ENCODE measurements at regions not wholly inside any gene's neighbourhood (a gene's known extent, or its start where the extent isn't known, plus 50 kb on each side); places are given as distances from the start of the nearest gene placed in this dataset.

DNA sequence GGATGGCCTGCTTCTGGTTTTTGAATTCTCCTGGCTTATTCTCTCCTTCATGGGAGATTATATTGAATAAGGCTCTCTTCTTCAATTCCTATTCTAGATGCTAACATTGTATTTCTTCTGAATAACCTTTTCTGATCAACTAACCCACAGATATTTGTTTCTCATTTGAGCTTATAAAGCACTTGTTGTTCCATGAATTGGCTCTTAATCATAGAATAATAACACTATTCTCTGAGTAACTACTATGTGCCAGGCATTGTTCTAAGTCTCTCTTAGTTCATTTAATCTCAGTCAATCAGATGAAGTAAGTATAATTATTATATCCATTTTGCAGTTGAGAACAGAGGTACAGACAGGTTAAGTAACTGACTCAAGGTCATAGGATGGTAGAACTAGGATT is 136.3 kb upstream of the MLIP start:
- intact Hi-C loops (cut with micrococcal nuclease): loop anchor here (5.0 kb wide), 1 partner anchor 183 kb away; no protein-coding TSS in a partner anchor
- Mint-ChIP-seq H3K36me3 (no peaks in the 10 kb centered on the region), H3K4me3 (no peak overlapping the region), H3K4me1 (ENCODE audit: low read depth) (no peaks in the 10 kb centered on the region), H3K9me3 (no peaks in the 10 kb centered on the region), H3K27me3 (peaks cover 9% of the 10 kb centered on the region), H3K27ac (no peak overlapping the region)
- POLR2A ChIA-PET: no interaction called here
- CTCF ChIA-PET: no interaction called here
- DNase-seq: no peak

GRCh38 chr6:53975941-53976615 is 135.2 kb upstream of the MLIP start:
- intact Hi-C loops (cut with micrococcal nuclease): loop anchor here (5.0 kb wide), 1 partner anchor 184 kb away; no protein-coding TSS in a partner anchor
- Mint-ChIP-seq H3K4me1 (ENCODE audit: low read depth) (no peaks in the 10 kb centered on the region), H3K36me3 (no peaks in the 10 kb centered on the region), H3K27me3 (peaks cover 9% of the 10 kb centered on the region), H3K4me3 (no peak overlapping the region), H3K9me3 (no peaks in the 10 kb centered on the region), H3K27ac (no peak overlapping the region)
- ChIA-PET CTCF (interaction anchor here (0.9 kb wide), 1 partner anchor 21 kb away, joined by 3 read pairs; no protein-coding TSS in a partner anchor), POLR2A (no interaction called here)
- DNase-seq: no peak

GRCh38 chr6:53977551-53977950 is 133.7 kb upstream of the MLIP start:
- H3K36me3 Mint-ChIP-seq: no peaks in the 10 kb centered on the region
- H3K4me1 Mint-ChIP-seq (ENCODE audit: low read depth): no peaks in the 10 kb centered on the region
- DNase-seq: no peak
- peaks cover 6% of the 10 kb centered on the region for H3K27me3 Mint-ChIP-seq
- intact Hi-C loops (cut with micrococcal nuclease): loop anchor here (5.0 kb wide), 1 partner anchor 185 kb away; no protein-coding TSS in a partner anchor
- no peak overlapping the region for H3K4me3 Mint-ChIP-seq
- H3K9me3 Mint-ChIP-seq: no peaks in the 10 kb centered on the region
- ChIA-PET POLR2A (no interaction called here), CTCF (no interaction called here)
- H3K27ac Mint-ChIP-seq: no peak overlapping the region

GRCh38 chr6:53979468-53980067 is 131.7 kb upstream of the MLIP start:
- intact Hi-C loops (cut with micrococcal nuclease): loop anchor here (5.0 kb wide), 1 partner anchor 187 kb away; no protein-coding TSS in a partner anchor
- no peaks in the 10 kb centered on the region for H3K9me3 Mint-ChIP-seq
- no peaks in the 10 kb centered on the region for H3K4me1 Mint-ChIP-seq (ENCODE audit: low read depth)
- no peak for DNase-seq
- ChIA-PET CTCF (no interaction called here), POLR2A (no interaction called here)
- no peak overlapping the region for H3K4me3 Mint-ChIP-seq
- no peak overlapping the region for H3K27ac Mint-ChIP-seq
- no peaks in the 10 kb centered on the region for H3K36me3 Mint-ChIP-seq
- peaks cover 3% of the 10 kb centered on the region for H3K27me3 Mint-ChIP-seq

DNA sequence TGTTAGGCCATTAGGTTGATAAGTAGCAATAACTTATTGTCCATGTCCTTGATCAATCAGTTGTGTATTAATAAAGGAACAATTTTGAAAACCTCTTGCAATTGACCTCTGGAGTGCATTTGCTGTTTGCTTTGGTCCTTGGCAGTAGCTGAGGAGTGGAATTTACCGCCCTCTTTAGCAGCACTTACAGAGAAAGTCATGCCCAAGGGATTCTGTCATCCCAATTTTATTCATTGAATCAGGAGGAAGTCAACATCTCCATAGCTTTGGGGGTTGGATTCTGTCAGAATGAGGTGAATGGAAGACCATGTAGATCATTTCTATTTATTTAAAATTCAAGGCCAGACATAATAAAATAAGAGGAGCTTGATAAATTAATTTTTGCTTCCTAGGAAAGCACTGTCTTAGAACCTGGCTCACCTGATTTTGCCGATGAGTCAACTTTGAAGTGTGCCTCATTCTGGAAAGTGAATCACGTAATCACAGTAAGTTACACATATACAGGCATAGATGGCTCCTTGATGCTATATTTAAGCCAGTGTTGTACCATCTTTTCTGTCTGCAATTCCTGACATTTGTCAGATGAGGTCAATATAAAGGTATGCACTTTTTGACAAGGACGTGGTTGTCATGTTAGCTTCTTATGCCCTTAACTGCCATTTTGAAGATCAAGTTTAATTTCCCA is 128.7 kb upstream of the MLIP start:
- Mint-ChIP-seq H3K4me1 (ENCODE audit: low read depth) (no peaks in the 10 kb centered on the region), H3K36me3 (no peaks in the 10 kb centered on the region), H3K27ac (no peak overlapping the region), H3K4me3 (no peak overlapping the region), H3K9me3 (no peaks in the 10 kb centered on the region), H3K27me3 (peaks cover 3% of the 10 kb centered on the region)
- intact Hi-C loops (cut with micrococcal nuclease): no loop called here
- no peak for DNase-seq
- CTCF ChIA-PET: no interaction called here
- POLR2A ChIA-PET: no interaction called here

DNA sequence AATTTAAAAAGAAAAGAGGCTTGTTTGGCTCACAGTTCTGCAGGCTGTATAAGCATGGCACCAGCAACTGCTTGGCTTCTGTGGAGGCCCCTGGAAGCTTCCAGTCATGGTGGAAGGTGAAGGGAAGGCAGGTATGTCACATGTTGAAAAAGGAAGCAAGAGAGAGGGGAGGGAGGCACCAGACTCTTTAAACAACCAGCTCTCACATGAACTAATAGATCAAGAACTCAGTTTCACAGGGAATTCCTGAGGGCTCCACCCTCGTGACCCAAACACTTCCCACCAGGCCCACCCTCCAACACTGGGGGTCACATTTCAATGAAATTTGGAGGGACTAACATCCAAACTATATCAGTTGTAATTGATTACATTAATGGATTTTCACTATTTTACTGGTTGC is 127.9 kb upstream of the MLIP start:
- H3K4me1 Mint-ChIP-seq (ENCODE audit: low read depth): no peaks in the 10 kb centered on the region
- no peak for DNase-seq
- ChIA-PET POLR2A (no interaction called here), CTCF (no interaction called here)
- peaks cover 3% of the 10 kb centered on the region for H3K27me3 Mint-ChIP-seq
- intact Hi-C loops (cut with micrococcal nuclease): no loop called here
- no peak overlapping the region for H3K27ac Mint-ChIP-seq
- no peaks in the 10 kb centered on the region for H3K36me3 Mint-ChIP-seq
- no peaks in the 10 kb centered on the region for H3K9me3 Mint-ChIP-seq
- no peak overlapping the region for H3K4me3 Mint-ChIP-seq

DNA sequence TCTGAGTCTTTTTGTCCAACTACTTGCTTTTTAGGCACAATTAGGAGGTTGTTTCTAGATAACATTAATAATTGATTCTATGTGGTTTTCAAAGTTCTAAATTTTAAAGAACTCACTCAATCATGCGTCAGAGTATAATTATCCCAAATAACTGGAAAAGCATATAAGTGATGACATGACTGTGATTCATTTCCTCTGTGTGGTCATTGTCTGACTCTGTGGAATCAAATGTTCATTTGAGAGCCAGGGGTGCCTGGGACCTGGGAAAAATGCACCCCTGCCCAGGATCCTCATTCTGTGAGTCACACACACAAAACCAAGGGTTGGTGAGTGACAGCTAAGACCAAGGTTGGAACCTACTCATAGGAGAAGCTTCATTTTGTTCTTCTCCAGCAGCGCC is 127.1 kb upstream of the MLIP start:
- Mint-ChIP-seq H3K27ac (no peak overlapping the region), H3K4me1 (ENCODE audit: low read depth) (no peaks in the 10 kb centered on the region), H3K4me3 (no peak overlapping the region), H3K9me3 (no peaks in the 10 kb centered on the region), H3K36me3 (no peaks in the 10 kb centered on the region), H3K27me3 (peaks cover 3% of the 10 kb centered on the region)
- no peak for DNase-seq
- ChIA-PET CTCF (no interaction called here), POLR2A (no interaction called here)
- intact Hi-C loops (cut with micrococcal nuclease): no loop called here

GRCh38 chr6:53984581-53984980 is 126.7 kb upstream of the MLIP start:
- H3K4me3 Mint-ChIP-seq: no peak overlapping the region
- no peaks in the 10 kb centered on the region for H3K36me3 Mint-ChIP-seq
- H3K9me3 Mint-ChIP-seq: no peaks in the 10 kb centered on the region
- ChIA-PET CTCF (no interaction called here), POLR2A (no interaction called here)
- H3K27ac Mint-ChIP-seq: no peak overlapping the region
- intact Hi-C loops (cut with micrococcal nuclease): no loop called here
- no peaks in the 10 kb centered on the region for H3K4me1 Mint-ChIP-seq (ENCODE audit: low read depth)
- H3K27me3 Mint-ChIP-seq: peaks cover 3% of the 10 kb centered on the region
- DNase-seq: no peak

DNA sequence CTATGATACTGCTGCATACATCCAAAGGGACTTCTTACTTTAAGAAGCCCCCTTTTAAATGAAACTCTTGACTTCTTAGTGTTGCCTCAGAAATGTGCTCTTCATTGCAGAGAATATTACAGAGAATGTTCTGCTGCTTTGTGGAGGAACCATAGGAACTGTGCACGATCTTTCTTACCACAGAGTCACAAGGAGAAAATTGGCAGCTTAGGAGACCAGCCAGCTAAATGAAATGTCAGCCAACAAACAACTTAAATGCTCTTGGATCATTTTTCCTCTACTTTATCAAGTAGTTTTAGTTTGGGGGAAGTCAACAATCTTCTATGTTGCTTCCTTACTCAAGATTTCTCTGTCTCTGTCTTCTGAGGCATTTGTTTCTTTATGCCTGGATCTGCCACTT is 125.9 kb upstream of the MLIP start:
- H3K27me3 Mint-ChIP-seq: peaks cover 3% of the 10 kb centered on the region
- H3K4me3 Mint-ChIP-seq: no peak overlapping the region
- no peak overlapping the region for H3K27ac Mint-ChIP-seq
- no peaks in the 10 kb centered on the region for H3K9me3 Mint-ChIP-seq
- DNase-seq: no peak
- intact Hi-C loops (cut with micrococcal nuclease): no loop called here
- ChIA-PET POLR2A (no interaction called here), CTCF (interaction anchor here (0.6 to 0.7 kb wide), 2 partner anchors 362 to 591 kb away, joined by 3 read pairs; no protein-coding TSS in a partner anchor)
- H3K4me1 Mint-ChIP-seq (ENCODE audit: low read depth): no peaks in the 10 kb centered on the region
- H3K36me3 Mint-ChIP-seq: no peaks in the 10 kb centered on the region

DNA sequence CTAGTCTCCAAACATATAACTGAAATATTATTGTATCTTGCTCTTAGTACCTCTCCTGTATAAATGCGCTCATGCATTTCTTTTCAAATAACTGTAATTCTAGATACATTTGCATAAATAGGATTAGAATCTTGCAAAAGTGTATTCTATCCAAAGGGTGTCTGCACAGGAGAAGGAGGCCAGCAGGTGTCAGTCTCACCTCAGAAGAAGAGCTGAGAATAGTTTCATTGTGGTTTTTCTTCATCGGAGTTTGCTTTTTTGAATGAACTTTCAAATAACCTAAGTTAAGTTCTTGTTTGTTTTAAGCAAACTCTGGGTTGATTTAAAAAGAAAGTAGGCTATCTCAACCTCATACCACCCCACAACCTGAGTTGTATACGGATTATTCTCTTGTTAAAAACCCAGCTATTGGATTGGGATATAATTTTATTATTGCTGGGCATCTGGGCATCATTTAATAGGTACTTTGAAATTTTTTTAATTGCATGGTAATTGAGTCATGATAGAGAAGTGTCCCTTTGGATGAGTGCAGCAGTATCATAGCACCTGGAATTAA is 125.0 kb upstream of the MLIP start:
- no peak overlapping the region for H3K4me3 Mint-ChIP-seq
- peak; percentile 21 for DNase-seq
- no peaks in the 10 kb centered on the region for H3K9me3 Mint-ChIP-seq
- ChIA-PET POLR2A (no interaction called here), CTCF (interaction anchor here (0.7 to 1.3 kb wide), 3 partner anchors 17 to 590 kb away, joined by 3 to 4 read pairs (median 3); no protein-coding TSS in a partner anchor)
- H3K36me3 Mint-ChIP-seq: no peaks in the 10 kb centered on the region
- H3K27ac Mint-ChIP-seq: no peak overlapping the region
- intact Hi-C loops (cut with micrococcal nuclease): no loop called here
- H3K4me1 Mint-ChIP-seq (ENCODE audit: low read depth): no peaks in the 10 kb centered on the region
- peaks cover 3% of the 10 kb centered on the region for H3K27me3 Mint-ChIP-seq

GRCh38 chr6:53986721-53987521 is 124.3 kb upstream of the MLIP start:
- Mint-ChIP-seq H3K4me1 (ENCODE audit: low read depth) (no peaks in the 10 kb centered on the region), H3K36me3 (no peaks in the 10 kb centered on the region), H3K27me3 (peaks cover 3% of the 10 kb centered on the region), H3K27ac (no peak overlapping the region), H3K9me3 (no peaks in the 10 kb centered on the region), H3K4me3 (no peak overlapping the region)
- intact Hi-C loops (cut with micrococcal nuclease): no loop called here
- ChIA-PET CTCF (interaction anchor here (1.3 kb wide), 2 partner anchors 16 to 258 kb away, joined by 3 to 4 read pairs; no protein-coding TSS in a partner anchor), POLR2A (no interaction called here)
- DNase-seq: no peak

DNA sequence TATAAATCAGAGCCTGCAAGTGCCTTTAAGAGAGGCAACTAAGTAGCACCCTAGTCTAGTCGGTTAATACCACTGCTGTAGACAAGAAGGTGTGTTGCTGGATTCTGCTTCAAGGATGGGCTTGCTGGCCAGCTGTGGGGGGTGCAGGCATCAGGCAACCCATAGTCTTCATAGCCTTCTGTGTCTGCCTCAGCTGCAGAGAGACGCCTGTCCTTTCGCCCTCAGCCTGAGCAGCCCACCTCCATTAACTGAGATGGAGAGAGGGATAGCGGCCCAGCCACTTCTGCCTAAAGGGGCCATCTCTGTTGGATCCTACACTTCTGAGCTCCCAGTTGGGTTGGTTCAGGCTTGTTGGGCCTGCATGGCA is 123.7 kb upstream of the MLIP start:
- Mint-ChIP-seq H3K4me1 (ENCODE audit: low read depth) (no peaks in the 10 kb centered on the region), H3K4me3 (no peak overlapping the region), H3K36me3 (no peaks in the 10 kb centered on the region), H3K27me3 (peaks cover 3% of the 10 kb centered on the region), H3K27ac (no peak overlapping the region), H3K9me3 (no peaks in the 10 kb centered on the region)
- intact Hi-C loops (cut with micrococcal nuclease): no loop called here
- CTCF ChIA-PET: interaction anchor here (1.3 kb wide), 1 partner anchor 257 kb away, joined by 3 read pairs; no protein-coding TSS in a partner anchor
- POLR2A ChIA-PET: no interaction called here
- no peak for DNase-seq
